K562 (cell line): ENCODE measurements at regions not wholly inside any gene's neighbourhood (a gene's known extent, or its start where the extent isn't known, plus 50 kb on each side); places are given as distances from the start of the nearest gene placed in this dataset.
A peak's percentile ranks its signal among the peaks of the same experiment; 100 is the strongest.

ENCODE experiments used
- ATF1 ChIP-seq, 2 experiments: fragments of 450-650 bp in 1 of 2; IDR thresholded peaks; 2 replicates each; pipeline ENCODE4 v1.6.1; 2016; ENCODE audit warnings: missing compliant biosample characterization in 1 of 2, missing genetic modification characterization in 1 of 2
- CBX1 ChIP-seq: sonication (generic); IDR thresholded peaks from 2 replicates; pipeline ENCODE4 v1.6.1; 2016; ENCODE audit warnings: antibody characterized with exemption, low read depth, mild to moderate bottlenecking
- CREM ChIP-seq: IDR thresholded peaks from 2 replicates; pipeline ENCODE4 v1.6.1; 2014; ENCODE audit warnings: antibody characterized with exemption, low read depth
- DACH1 ChIP-seq: fragments of 450-650 bp; IDR thresholded peaks from 2 replicates; pipeline ENCODE4 v1.6.1; 2018; ENCODE audit not compliant: partially characterized antibody
- ESRRB ChIP-seq: fragments of 250-450 bp; sonication (Bioruptor Pico); IDR thresholded peaks from 2 replicates; pipeline ENCODE4 v1.5.0; 2020; ENCODE audit warnings: mild to moderate bottlenecking, moderate library complexity, borderline replicate concordance
- HNRNPK ChIP-seq: fragments of 200-400 bp; formaldehyde crosslinking; IDR thresholded peaks from one replicate; pipeline ENCODE4 v1.6.1; 2018; ENCODE audit warnings: mild to moderate bottlenecking, low read depth, low read length; ENCODE audit not compliant: poor library complexity, severe bottlenecking
- IRF2 ChIP-seq: sonication (generic); formaldehyde crosslinking; IDR thresholded peaks from 2 replicates; pipeline ENCODE4 v1.8.1; 2022; ENCODE audit warnings: mild to moderate bottlenecking, missing genetic modification reagents
- LCOR ChIP-seq: sonication (generic); formaldehyde crosslinking; IDR thresholded peaks from 2 replicates; pipeline ENCODE4 v1.8.0; 2022; ENCODE audit warnings: mild to moderate bottlenecking, missing genetic modification reagents
- MYC ChIP-seq, 2 experiments: fragments of 250-450 bp in 1 of 2; sonication (Bioruptor Pico) in 1 of 2; IDR thresholded peaks; 2 replicates each; pipeline versions ENCODE4 v1.5.1 to v1.6.1; 2012 to 2021; ENCODE audit warnings: low read depth in 2 of 2, borderline replicate concordance in 1 of 2, improper control_type of control experiment in 1 of 2, low read length in 1 of 2, mild to moderate bottlenecking in 1 of 2, moderate library complexity in 1 of 2
- POLR2G ChIP-seq: fragments of 200-400 bp; formaldehyde crosslinking; IDR thresholded peaks from 2 replicates; pipeline ENCODE4 v1.6.1; 2017; ENCODE audit warnings: low read depth, mild to moderate bottlenecking, antibody characterized with exemption, low read length, moderate library complexity
- RB1 ChIP-seq: fragments of 450-650 bp; IDR thresholded peaks from 2 replicates; pipeline ENCODE4 v1.6.1; 2017; ENCODE audit warnings: low read depth, mild to moderate bottlenecking
- XRCC3 ChIP-seq: fragments of 450-650 bp; IDR thresholded peaks from 2 replicates; pipeline ENCODE4 v1.6.1; 2017; ENCODE audit warnings: mild to moderate bottlenecking, moderate library complexity
- ZNF140 ChIP-seq: fragments of 250-450 bp; sonication (Bioruptor Pico); IDR thresholded peaks from 2 replicates; pipeline ENCODE4 v1.8.0; 2021; ENCODE audit warnings: moderate library complexity, mild to moderate bottlenecking, inconsistent platforms
- ZNF311 ChIP-seq: fragments of 250-450 bp; sonication (Bioruptor Pico); IDR thresholded peaks from 2 replicates; pipeline ENCODE4 v1.4.0; 2020; ENCODE audit warnings: mild to moderate bottlenecking, moderate library complexity
- ZNF699 ChIP-seq: fragments of 250-450 bp; sonication (Bioruptor Pico); IDR thresholded peaks from 2 replicates; pipeline ENCODE4 v1.8.0; 2021; ENCODE audit warnings: mild to moderate bottlenecking, moderate library complexity; ENCODE audit not compliant: insufficient replicate concordance
- ZNF79 ChIP-seq: fragments of 250-450 bp; sonication (Bioruptor Pico); IDR thresholded peaks from 2 replicates; pipeline ENCODE4 v1.4.0; 2020; ENCODE audit warnings: low read depth, mild to moderate bottlenecking, moderate library complexity
- ZSCAN29 ChIP-seq: fragments of 450-650 bp; IDR thresholded peaks from 2 replicates; pipeline ENCODE4 v1.6.1; 2017
- TF ChIP-seq, protein P1 (sequence below): fragments of 450-650 bp; formaldehyde crosslinking; IDR thresholded peaks from 2 replicates; pipeline ENCODE4 v1.4.0; 2020; ENCODE audit warnings: mild to moderate bottlenecking, moderate library complexity
- TF ChIP-seq, protein P2 (sequence below): fragments of 450-650 bp; IDR thresholded peaks from one replicate; pipeline ENCODE4 v1.6.1; 2018; ENCODE audit warnings: mild to moderate bottlenecking, moderate library complexity; ENCODE audit not compliant: partially characterized antibody

DNA sequence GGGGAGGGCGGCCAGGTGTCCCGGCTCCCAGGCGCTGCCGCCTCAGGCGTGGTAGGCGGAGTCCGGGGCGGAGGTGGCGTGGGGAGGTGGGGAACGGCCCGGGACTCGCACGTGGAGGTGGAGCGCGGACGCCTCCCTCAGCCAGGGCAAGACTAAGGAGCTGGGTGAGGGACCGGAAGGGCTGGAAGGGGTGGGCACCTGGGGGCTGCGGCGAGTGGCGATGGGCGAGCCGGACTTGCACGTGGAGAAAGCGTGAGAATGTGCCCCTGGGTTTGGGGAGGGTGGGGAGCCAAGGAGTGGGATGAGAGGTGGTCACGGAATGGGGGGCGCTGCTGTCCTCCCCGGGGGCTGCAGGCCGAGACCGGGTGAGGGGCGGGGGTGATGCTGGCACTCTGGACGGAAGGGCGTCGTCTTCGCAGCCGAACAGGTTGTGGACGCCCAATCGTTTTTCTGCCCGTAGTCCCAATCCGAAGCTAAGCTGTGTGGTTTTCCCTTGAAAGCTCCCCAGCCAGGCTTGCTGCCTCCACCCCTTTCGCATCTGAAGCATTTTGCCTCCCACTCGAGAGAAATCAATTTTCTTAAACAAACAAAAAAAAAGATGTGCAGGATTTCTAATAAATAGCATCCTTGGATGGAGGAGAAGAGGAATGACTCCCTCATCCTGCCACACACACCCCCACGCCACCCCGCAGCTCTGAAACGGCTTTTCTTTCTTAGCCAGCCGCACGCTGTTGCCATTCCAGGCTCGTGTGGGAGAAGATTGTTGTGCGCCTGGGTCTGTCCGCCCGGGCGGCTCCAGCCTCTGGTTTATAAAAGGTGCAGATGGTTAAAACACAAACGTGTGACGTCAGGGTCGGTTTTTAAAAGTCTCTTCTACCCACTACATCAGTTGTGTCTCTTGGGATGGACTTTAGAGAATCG, 62.5 kb upstream of the ANKRD28 start (continued):
- TF ChIP-seq ZNF140 (CRISPR knock-in tag) = no peak
- no peak for TF ChIP-seq DACH1
- no peak for TF ChIP-seq HNRNPK
- peak; percentile 66; the same call in 1 of the 2 replicates for TF ChIP-seq ZSCAN29
- TF ChIP-seq MYC (IDR thresholded peaks at IDR 0.05; ENCODE audit: low read depth, low read length) = peak; percentile 88
- TF ChIP-seq MYC (CRISPR knock-in tag; IDR thresholded peaks at IDR 0.05; ENCODE audit: borderline replicate concordance, low read depth) = 0 out of 2 replicates have a peak, but pooled peaks have one; percentile 33
- TF ChIP-seq ZNF699 (CRISPR knock-in tag) = no peak
- TF ChIP-seq ZNF311 (CRISPR knock-in tag) = no peak
- 0 out of 2 replicates have a peak, but pooled peaks have one; percentile 23 for TF ChIP-seq LCOR (CRISPR knock-in tag)
- no peak for TF ChIP-seq IRF2 (CRISPR knock-in tag)
- TF ChIP-seq ZNF79 (CRISPR knock-in tag) = no peak
- TF ChIP-seq XRCC3 = no peak
- peak; percentile 63 for TF ChIP-seq CREM
- no peak for TF ChIP-seq ATF1 (CRISPR knock-in tag; IDR thresholded peaks at IDR 0.05)
- peak; percentile 71; the same call in 1 of the 2 replicates for TF ChIP-seq ATF1 (tag; IDR thresholded peaks at IDR 0.05)
- TF ChIP-seq, protein P1, sequence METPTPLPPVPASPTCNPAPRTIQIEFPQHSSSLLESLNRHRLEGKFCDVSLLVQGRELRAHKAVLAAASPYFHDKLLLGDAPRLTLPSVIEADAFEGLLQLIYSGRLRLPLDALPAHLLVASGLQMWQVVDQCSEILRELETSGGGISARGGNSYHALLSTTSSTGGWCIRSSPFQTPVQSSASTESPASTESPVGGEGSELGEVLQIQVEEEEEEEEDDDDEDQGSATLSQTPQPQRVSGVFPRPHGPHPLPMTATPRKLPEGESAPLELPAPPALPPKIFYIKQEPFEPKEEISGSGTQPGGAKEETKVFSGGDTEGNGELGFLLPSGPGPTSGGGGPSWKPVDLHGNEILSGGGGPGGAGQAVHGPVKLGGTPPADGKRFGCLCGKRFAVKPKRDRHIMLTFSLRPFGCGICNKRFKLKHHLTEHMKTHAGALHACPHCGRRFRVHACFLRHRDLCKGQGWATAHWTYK (CRISPR knock-in tag) = 0 out of 2 replicates have a peak, but pooled peaks have one; percentile 29
- TF ChIP-seq POLR2G = peak; percentile 86
- no peak for TF ChIP-seq CBX1
- no peak for TF ChIP-seq RB1
- TF ChIP-seq, protein P2, sequence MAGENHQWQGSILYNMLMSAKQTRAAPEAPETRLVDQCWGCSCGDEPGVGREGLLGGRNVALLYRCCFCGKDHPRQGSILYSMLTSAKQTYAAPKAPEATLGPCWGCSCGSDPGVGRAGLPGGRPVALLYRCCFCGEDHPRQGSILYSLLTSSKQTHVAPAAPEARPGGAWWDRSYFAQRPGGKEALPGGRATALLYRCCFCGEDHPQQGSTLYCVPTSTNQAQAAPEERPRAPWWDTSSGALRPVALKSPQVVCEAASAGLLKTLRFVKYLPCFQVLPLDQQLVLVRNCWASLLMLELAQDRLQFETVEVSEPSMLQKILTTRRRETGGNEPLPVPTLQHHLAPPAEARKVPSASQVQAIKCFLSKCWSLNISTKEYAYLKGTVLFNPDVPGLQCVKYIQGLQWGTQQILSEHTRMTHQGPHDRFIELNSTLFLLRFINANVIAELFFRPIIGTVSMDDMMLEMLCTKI = no peak
- TF ChIP-seq ESRRB (CRISPR knock-in tag) = no peak
